ENCODE measurements at regions not wholly inside any gene's neighbourhood (a gene's known extent, or its start where the extent isn't known, plus 50 kb on each side); places are given as distances from the start of the nearest gene placed in this dataset.
"Not testable (repeated sequence)": the region's sequence is repeated elsewhere in the genome, so short reads cannot be mapped to it uniquely, and the experiment has no call there.

- Mint-ChIP-seq H3K27me3 (peaks cover 5% of the 10 kb centered on the region), H3K4me1 (ENCODE audit: low read depth) (no peaks in the 10 kb centered on the region), H3K36me3 (ENCODE audit: low read depth) (no peaks in the 10 kb centered on the region), H3K4me3 (no peak overlapping the region), H3K27ac (no peak overlapping the region), H3K9me3 (no peaks in the 10 kb centered on the region)
- intact Hi-C loops (cut with micrococcal nuclease), result no loop called here
- TF ChIP-seq CTCF (IDR thresholded peaks at IDR 0.05), result no peak
- DNase-seq (no peak), ATAC-seq (no peak)
- ChIA-PET CTCF (no interaction called here), POLR2A (no interaction called here)
These were observed 534.2 kb downstream of the CCSER2 start for GRCh38 chr10:84862551-84862950.

GRCh38 chr10:84863675-84864074, 535.3 kb downstream of the CCSER2 start:
- CTCF ChIA-PET, result no interaction called here
- DNase-seq, result no peak

GRCh38 chr10:84876116-84876999, 548.0 kb downstream of the CCSER2 start:
- POLR2A ChIA-PET, result no interaction called here
- Mint-ChIP-seq H3K9me3 (no peaks in the 10 kb centered on the region), H3K27me3 (peaks cover 4% of the 10 kb centered on the region), H3K4me1 (ENCODE audit: low read depth) (no peaks in the 10 kb centered on the region), H3K27ac (no peak overlapping the region), H3K36me3 (ENCODE audit: low read depth) (no peaks in the 10 kb centered on the region), H3K4me3 (no peak overlapping the region)
- CTCF ChIA-PET, result no interaction called here
- no peak for ATAC-seq
- TF ChIP-seq CTCF (IDR thresholded peaks at IDR 0.05), result no peak
- no peak for DNase-seq
- intact Hi-C loops (cut with micrococcal nuclease), result no loop called here

More at GRCh38 chr10:84863675-84864074, 535.3 kb downstream of the CCSER2 start:
- POLR2A ChIA-PET, result no interaction called here
- H3K36me3 Mint-ChIP-seq (ENCODE audit: low read depth), result no peaks in the 10 kb centered on the region
- peaks cover 8% of the 10 kb centered on the region for H3K27me3 Mint-ChIP-seq
- intact Hi-C loops (cut with micrococcal nuclease), result no loop called here
- H3K9me3 Mint-ChIP-seq, result no peaks in the 10 kb centered on the region
- ATAC-seq, result no peak
- TF ChIP-seq CTCF (IDR thresholded peaks at IDR 0.05), result no peak
- H3K27ac Mint-ChIP-seq, result no peak overlapping the region
- H3K4me3 Mint-ChIP-seq, result no peak overlapping the region
- no peaks in the 10 kb centered on the region for H3K4me1 Mint-ChIP-seq (ENCODE audit: low read depth)

- intact Hi-C loops (cut with micrococcal nuclease), result no loop called here
- POLR2A ChIA-PET, result no interaction called here
- Mint-ChIP-seq H3K27me3 (peaks cover 4% of the 10 kb centered on the region), H3K9me3 (no peaks in the 10 kb centered on the region), H3K36me3 (ENCODE audit: low read depth) (no peaks in the 10 kb centered on the region), H3K4me1 (ENCODE audit: low read depth) (no peaks in the 10 kb centered on the region), H3K4me3 (no peak overlapping the region), H3K27ac (no peak overlapping the region)
- DNase-seq, result no peak
- ATAC-seq, result no peak
- no peak for TF ChIP-seq CTCF (IDR thresholded peaks at IDR 0.05)
- CTCF ChIA-PET, result no interaction called here
These were observed 551.6 kb downstream of the CCSER2 start for GRCh38 chr10:84879991-84880390.

- H3K36me3 Mint-ChIP-seq (ENCODE audit: low read depth); intact Hi-C loops (cut with micrococcal nuclease); H3K9me3 Mint-ChIP-seq; H3K27me3 Mint-ChIP-seq; H3K4me1 Mint-ChIP-seq (ENCODE audit: low read depth); ATAC-seq; CTCF ChIA-PET; DNase-seq; POLR2A ChIA-PET; H3K27ac Mint-ChIP-seq; H3K4me3 Mint-ChIP-seq: not testable (repeated sequence)
These were observed 553.3 kb downstream of the CCSER2 start for GRCh38 chr10:84881696-84882095.

All from activated CD8-positive, alpha-beta T cell treated with anti-CD3 and anti-CD28 coated beads for 36 hours (primary cell).